H7 (cell line): ENCODE measurements at regions not wholly inside any gene's neighbourhood (a gene's known extent, or its start where the extent isn't known, plus 50 kb on each side); places are given as distances from the start of the nearest gene placed in this dataset.

Experiments
- DNase-seq: peaks from one replicate; pipeline ENCODE4 v3.0.0; 2012
- H3K27me3 ChIP-seq: 2 replicates; pipeline ENCODE4 v1.6.0; 2011; ENCODE audit warnings: mild to moderate bottlenecking, low read length; ENCODE audit not compliant: control insufficient read depth, insufficient read depth
- H3K36me3 ChIP-seq: replicated peaks from 2 replicates; pipeline ENCODE4 v1.5.1; 2011; ENCODE audit warnings: low read length; ENCODE audit not compliant: control insufficient read depth, insufficient read depth
- H3K4me3 ChIP-seq: 2 replicates; pipeline ENCODE4 v1.5.1; 2011; ENCODE audit warnings: low read depth, mild to moderate bottlenecking, control low read depth, low read length, moderate library complexity; ENCODE audit not compliant: insufficient read depth

- Histone ChIP-seq H3K36me3 (no peaks in the 10 kb centered on the region), H3K4me3 (no peak overlapping the region), H3K27me3 (no peaks in the 10 kb centered on the region)
- no peak for DNase-seq
These were observed 528.4 kb upstream of the AMOT start for GRCh38 chrX:113369056-113369455.

- no peaks in the 10 kb centered on the region for H3K36me3 ChIP-seq
- H3K27me3 ChIP-seq, result no peaks in the 10 kb centered on the region
- no peak overlapping the region for H3K4me3 ChIP-seq
- DNase-seq, result no peak
These were observed 512.5 kb upstream of the AMOT start for GRCh38 chrX:113353134-113353533.

GRCh38 chrX:113330416-113330815, 489.8 kb upstream of the AMOT start:
- Histone ChIP-seq H3K36me3 (no peaks in the 10 kb centered on the region), H3K27me3 (no peaks in the 10 kb centered on the region), H3K4me3 (no peak overlapping the region)
- no peak for DNase-seq

- Histone ChIP-seq H3K36me3 (no peaks in the 10 kb centered on the region), H3K4me3 (no peak overlapping the region), H3K27me3 (no peaks in the 10 kb centered on the region)
- DNase-seq, result no peak
These were observed 475.3 kb upstream of the AMOT start for GRCh38 chrX:113315927-113316326.

- H3K4me3 ChIP-seq, result no peak overlapping the region
- no peak for DNase-seq
- no peaks in the 10 kb centered on the region for H3K36me3 ChIP-seq
- no peaks in the 10 kb centered on the region for H3K27me3 ChIP-seq
These were observed 464.9 kb upstream of the AMOT start for GRCh38 chrX:113305496-113305895.

- no peaks in the 10 kb centered on the region for H3K36me3 ChIP-seq
- H3K4me3 ChIP-seq, result no peak overlapping the region
- no peak for DNase-seq
- H3K27me3 ChIP-seq, result no peaks in the 10 kb centered on the region
These were observed 459.9 kb upstream of the AMOT start for GRCh38 chrX:113300580-113300979.

GRCh38 chrX:113297437-113297836, 456.8 kb upstream of the AMOT start:
- DNase-seq, result no peak
- Histone ChIP-seq H3K4me3 (no peak overlapping the region), H3K36me3 (no peaks in the 10 kb centered on the region), H3K27me3 (no peaks in the 10 kb centered on the region)

- DNase-seq, result no peak
- Histone ChIP-seq H3K4me3 (no peak overlapping the region), H3K36me3 (no peaks in the 10 kb centered on the region), H3K27me3 (no peaks in the 10 kb centered on the region)
These were observed 448.9 kb upstream of the AMOT start for GRCh38 chrX:113289503-113289902.

GRCh38 chrX:113287761-113288160, 447.1 kb upstream of the AMOT start:
- Histone ChIP-seq H3K4me3 (no peak overlapping the region), H3K36me3 (no peaks in the 10 kb centered on the region), H3K27me3 (no peaks in the 10 kb centered on the region)
- DNase-seq, result no peak

- H3K27me3 ChIP-seq, result no peaks in the 10 kb centered on the region
- DNase-seq, result peak; percentile 11
- no peaks in the 10 kb centered on the region; the same call in 1 of the 2 replicates for H3K36me3 ChIP-seq
- no peak overlapping the region for H3K4me3 ChIP-seq
These were observed 435.2 kb upstream of the AMOT start for GRCh38 chrX:113275804-113276203.

- Histone ChIP-seq H3K36me3 (no peaks in the 10 kb centered on the region; the same call in 1 of the 2 replicates), H3K27me3 (no peaks in the 10 kb centered on the region), H3K4me3 (no peak overlapping the region)
- DNase-seq, result no peak
These were observed 434.2 kb upstream of the AMOT start for GRCh38 chrX:113274791-113275190.

GRCh38 chrX:113274345-113274744, 433.7 kb upstream of the AMOT start:
- Histone ChIP-seq H3K4me3 (no peak overlapping the region), H3K27me3 (no peaks in the 10 kb centered on the region), H3K36me3 (no peaks in the 10 kb centered on the region; the same call in 1 of the 2 replicates)
- no peak for DNase-seq

GRCh38 chrX:113269203-113269602, 428.6 kb upstream of the AMOT start:
- H3K36me3 ChIP-seq, result no peaks in the 10 kb centered on the region; the same call in 1 of the 2 replicates
- H3K4me3 ChIP-seq, result no peak overlapping the region
- no peaks in the 10 kb centered on the region for H3K27me3 ChIP-seq
- no peak for DNase-seq

GRCh38 chrX:113260474-113260873, 419.8 kb upstream of the AMOT start:
- Histone ChIP-seq H3K36me3 (no peaks in the 10 kb centered on the region), H3K4me3 (no peak overlapping the region), H3K27me3 (no peaks in the 10 kb centered on the region)
- peak; percentile 12 for DNase-seq

GRCh38 chrX:113222305-113222704, 381.7 kb upstream of the AMOT start:
- Histone ChIP-seq H3K4me3 (no peak overlapping the region), H3K27me3 (no peaks in the 10 kb centered on the region), H3K36me3 (no peaks in the 10 kb centered on the region)
- DNase-seq, result no peak

GRCh38 chrX:113212052-113212451, 371.4 kb upstream of the AMOT start:
- no peak for DNase-seq
- H3K27me3 ChIP-seq, result no peaks in the 10 kb centered on the region
- no peaks in the 10 kb centered on the region; the same call in 1 of the 2 replicates for H3K36me3 ChIP-seq
- no peak overlapping the region for H3K4me3 ChIP-seq
